ENCODE measurements at regions not wholly inside any gene's neighbourhood (a gene's known extent, or its start where the extent isn't known, plus 50 kb on each side); places are given as distances from the start of the nearest gene placed in this dataset.

GRCh38 chr7:110027385-110027784, 1063.5 kb upstream of the LRRN3 start:
- no peaks in the 10 kb centered on the region for H3K36me3 Mint-ChIP-seq
- ChIA-PET POLR2A (ENCODE audit: partially characterized antibody) (no interaction called here), CTCF (ENCODE audit: partially characterized antibody) (no interaction called here)
- no peak for DNase-seq
- no peaks in the 10 kb centered on the region for H3K36me3 ChIP-seq (ENCODE audit: insufficient read depth, low read length)
- no peak overlapping the region for H3K27ac Mint-ChIP-seq
- no peaks in the 10 kb centered on the region for H3K27me3 ChIP-seq (ENCODE audit: insufficient read depth, low read length)
- no peaks in the 10 kb centered on the region for H3K9me3 ChIP-seq (ENCODE audit: control insufficient read depth in 1 of 2, low read length in 2 of 2)
- H3K4me1 ChIP-seq (ENCODE audit: insufficient read depth, low read length) = no peaks in the 10 kb centered on the region
- H3K4me3 ChIP-seq (ENCODE audit: low read length in 2 of 2) = no peak overlapping the region
- H3K4me1 Mint-ChIP-seq = no peaks in the 10 kb centered on the region
- no peak overlapping the region for H3K4me3 Mint-ChIP-seq
- peaks cover 0 to 3% (median 0%) of the 10 kb centered on the region in 8 donors for H3K9me3 Mint-ChIP-seq
- intact Hi-C loops (cut with micrococcal nuclease) = no loop called here
- H3K27ac ChIP-seq (ENCODE audit: low read depth, low read length) = no peak overlapping the region
- no peaks in the 10 kb centered on the region for H3K27me3 Mint-ChIP-seq

GRCh38 chr7:110043519-110043918, 1047.4 kb upstream of the LRRN3 start:
- Mint-ChIP-seq H3K27me3 (no peaks in the 10 kb centered on the region), H3K9me3 (peaks cover 0 to 8% (median 0%) of the 10 kb centered on the region in 8 donors), H3K36me3 (no peaks in the 10 kb centered on the region), H3K4me3 (no peak overlapping the region), H3K4me1 (no peaks in the 10 kb centered on the region), H3K27ac (no peak overlapping the region)
- no peak overlapping the region for H3K4me3 ChIP-seq (ENCODE audit: low read length in 2 of 2)
- ChIA-PET CTCF (ENCODE audit: partially characterized antibody) (no interaction called here), POLR2A (ENCODE audit: partially characterized antibody) (no interaction called here)
- DNase-seq = no peak
- H3K4me1 ChIP-seq (ENCODE audit: insufficient read depth, low read length) = no peaks in the 10 kb centered on the region
- H3K36me3 ChIP-seq (ENCODE audit: insufficient read depth, low read length) = no peaks in the 10 kb centered on the region
- intact Hi-C loops (cut with micrococcal nuclease) = no loop called here
- H3K27ac ChIP-seq (ENCODE audit: low read depth, low read length) = no peak overlapping the region
- H3K9me3 ChIP-seq (ENCODE audit: control insufficient read depth in 1 of 2, low read length in 2 of 2) = no peaks in the 10 kb centered on the region
- no peaks in the 10 kb centered on the region for H3K27me3 ChIP-seq (ENCODE audit: insufficient read depth, low read length)

- CTCF ChIA-PET (ENCODE audit: partially characterized antibody) = no interaction called here
- POLR2A ChIA-PET (ENCODE audit: partially characterized antibody) = no interaction called here
- intact Hi-C loops (cut with micrococcal nuclease) = no loop called here
Measured at GRCh38 chr7:110050785-110051184, 1040.1 kb upstream of the LRRN3 start.

GRCh38 chr7:110051372-110051771, 1039.6 kb upstream of the LRRN3 start:
- no peaks in the 10 kb centered on the region for H3K4me1 Mint-ChIP-seq
- no peak for DNase-seq
- H3K36me3 Mint-ChIP-seq = no peaks in the 10 kb centered on the region
- Histone ChIP-seq H3K4me1 (ENCODE audit: insufficient read depth, low read length) (no peaks in the 10 kb centered on the region), H3K27me3 (ENCODE audit: insufficient read depth, low read length) (no peaks in the 10 kb centered on the region), H3K4me3 (ENCODE audit: low read length in 2 of 2) (no peak overlapping the region), H3K9me3 (ENCODE audit: control insufficient read depth in 1 of 2, low read length in 2 of 2) (no peaks in the 10 kb centered on the region), H3K36me3 (ENCODE audit: insufficient read depth, low read length) (no peaks in the 10 kb centered on the region), H3K27ac (ENCODE audit: low read depth, low read length) (no peak overlapping the region)
- ChIA-PET POLR2A (ENCODE audit: partially characterized antibody) (no interaction called here), CTCF (ENCODE audit: partially characterized antibody) (no interaction called here)
- no peak overlapping the region for H3K4me3 Mint-ChIP-seq
- H3K9me3 Mint-ChIP-seq = peaks cover 0 to 4% (median 0%) of the 10 kb centered on the region in 8 donors
- H3K27me3 Mint-ChIP-seq = peaks cover 0 to 2% of the 10 kb centered on the region in 2 donors
- intact Hi-C loops (cut with micrococcal nuclease) = no loop called here
- H3K27ac Mint-ChIP-seq = no peak overlapping the region

More at GRCh38 chr7:110050785-110051184, 1040.1 kb upstream of the LRRN3 start:
- H3K36me3 Mint-ChIP-seq = no peaks in the 10 kb centered on the region
- H3K9me3 Mint-ChIP-seq = peaks cover 0 to 4% (median 0%) of the 10 kb centered on the region in 8 donors
- no peak overlapping the region for H3K4me3 Mint-ChIP-seq
- Histone ChIP-seq H3K4me1 (ENCODE audit: insufficient read depth, low read length) (no peaks in the 10 kb centered on the region), H3K36me3 (ENCODE audit: insufficient read depth, low read length) (no peaks in the 10 kb centered on the region), H3K27ac (ENCODE audit: low read depth, low read length) (no peak overlapping the region), H3K4me3 (ENCODE audit: low read length in 2 of 2) (no peak overlapping the region), H3K9me3 (ENCODE audit: control insufficient read depth in 1 of 2, low read length in 2 of 2) (no peaks in the 10 kb centered on the region), H3K27me3 (ENCODE audit: insufficient read depth, low read length) (no peaks in the 10 kb centered on the region)
- H3K4me1 Mint-ChIP-seq = no peaks in the 10 kb centered on the region
- H3K27ac Mint-ChIP-seq = no peak overlapping the region
- H3K27me3 Mint-ChIP-seq = peaks cover 0 to 2% of the 10 kb centered on the region in 2 donors
- DNase-seq = no peak

GRCh38 chr7:110056331-110056730, 1034.6 kb upstream of the LRRN3 start:
- DNase-seq = no peak
- peaks cover 0 to 4% (median 0%) of the 10 kb centered on the region in 8 donors for H3K9me3 Mint-ChIP-seq
- H3K27me3 Mint-ChIP-seq = no peaks in the 10 kb centered on the region
- Histone ChIP-seq H3K9me3 (ENCODE audit: control insufficient read depth in 1 of 2, low read length in 2 of 2) (no peaks in the 10 kb centered on the region), H3K4me1 (ENCODE audit: insufficient read depth, low read length) (no peaks in the 10 kb centered on the region), H3K36me3 (ENCODE audit: insufficient read depth, low read length) (no peaks in the 10 kb centered on the region), H3K27me3 (ENCODE audit: insufficient read depth, low read length) (no peaks in the 10 kb centered on the region), H3K4me3 (ENCODE audit: low read length in 2 of 2) (no peak overlapping the region), H3K27ac (ENCODE audit: low read depth, low read length) (no peak overlapping the region)
- H3K36me3 Mint-ChIP-seq = no peaks in the 10 kb centered on the region
- H3K27ac Mint-ChIP-seq = no peak overlapping the region
- intact Hi-C loops (cut with micrococcal nuclease) = no loop called here
- POLR2A ChIA-PET (ENCODE audit: partially characterized antibody) = no interaction called here
- CTCF ChIA-PET (ENCODE audit: partially characterized antibody) = no interaction called here
- H3K4me3 Mint-ChIP-seq = no peak overlapping the region
- H3K4me1 Mint-ChIP-seq = no peaks in the 10 kb centered on the region

GRCh38 chr7:110058401-110058800, 1032.5 kb upstream of the LRRN3 start:
- Mint-ChIP-seq H3K4me1 (no peaks in the 10 kb centered on the region), H3K27me3 (no peaks in the 10 kb centered on the region), H3K36me3 (no peaks in the 10 kb centered on the region), H3K9me3 (peaks cover 0 to 4% (median 0%) of the 10 kb centered on the region in 8 donors), H3K27ac (no peak overlapping the region), H3K4me3 (no peak overlapping the region)
- Histone ChIP-seq H3K27ac (ENCODE audit: low read depth, low read length) (no peak overlapping the region), H3K4me1 (ENCODE audit: insufficient read depth, low read length) (no peaks in the 10 kb centered on the region), H3K4me3 (ENCODE audit: low read length in 2 of 2) (no peak overlapping the region), H3K27me3 (ENCODE audit: insufficient read depth, low read length) (no peaks in the 10 kb centered on the region), H3K9me3 (ENCODE audit: control insufficient read depth in 1 of 2, low read length in 2 of 2) (no peaks in the 10 kb centered on the region), H3K36me3 (ENCODE audit: insufficient read depth, low read length) (no peaks in the 10 kb centered on the region)
- ChIA-PET POLR2A (ENCODE audit: partially characterized antibody) (no interaction called here), CTCF (ENCODE audit: partially characterized antibody) (no interaction called here)
- DNase-seq = no peak
- intact Hi-C loops (cut with micrococcal nuclease) = no loop called here

GRCh38 chr7:110061387-110061786, 1029.5 kb upstream of the LRRN3 start:
- Histone ChIP-seq H3K4me1 (ENCODE audit: insufficient read depth, low read length) (no peaks in the 10 kb centered on the region), H3K27ac (ENCODE audit: low read depth, low read length) (no peak overlapping the region), H3K36me3 (ENCODE audit: insufficient read depth, low read length) (no peaks in the 10 kb centered on the region), H3K9me3 (ENCODE audit: control insufficient read depth in 1 of 2, low read length in 2 of 2) (no peaks in the 10 kb centered on the region), H3K27me3 (ENCODE audit: insufficient read depth, low read length) (no peaks in the 10 kb centered on the region), H3K4me3 (ENCODE audit: low read length in 2 of 2) (no peak overlapping the region)
- H3K9me3 Mint-ChIP-seq = no peaks in the 10 kb centered on the region
- no peak for DNase-seq
- H3K36me3 Mint-ChIP-seq = no peaks in the 10 kb centered on the region
- no peaks in the 10 kb centered on the region for H3K4me1 Mint-ChIP-seq
- H3K27me3 Mint-ChIP-seq = no peaks in the 10 kb centered on the region
- ChIA-PET POLR2A (ENCODE audit: partially characterized antibody) (no interaction called here), CTCF (ENCODE audit: partially characterized antibody) (no interaction called here)
- intact Hi-C loops (cut with micrococcal nuclease) = no loop called here
- H3K27ac Mint-ChIP-seq = no peak overlapping the region
- no peak overlapping the region for H3K4me3 Mint-ChIP-seq

- H3K9me3 ChIP-seq (ENCODE audit: control insufficient read depth in 1 of 2, low read length in 2 of 2) = no peaks in the 10 kb centered on the region
- intact Hi-C loops (cut with micrococcal nuclease) = no loop called here
- ChIA-PET POLR2A (ENCODE audit: partially characterized antibody) (no interaction called here), CTCF (ENCODE audit: partially characterized antibody) (no interaction called here)
- no peak overlapping the region for H3K27ac Mint-ChIP-seq
- H3K4me1 ChIP-seq (ENCODE audit: insufficient read depth, low read length) = no peaks in the 10 kb centered on the region
- H3K36me3 Mint-ChIP-seq = no peaks in the 10 kb centered on the region
- no peak for DNase-seq
- H3K4me3 ChIP-seq (ENCODE audit: low read length in 2 of 2) = no peak overlapping the region
- peaks cover 0 to 5% (median 0%) of the 10 kb centered on the region in 8 donors for H3K9me3 Mint-ChIP-seq
- no peaks in the 10 kb centered on the region for H3K27me3 Mint-ChIP-seq
- no peak overlapping the region for H3K27ac ChIP-seq (ENCODE audit: low read depth, low read length)
- no peaks in the 10 kb centered on the region for H3K27me3 ChIP-seq (ENCODE audit: insufficient read depth, low read length)
- H3K4me3 Mint-ChIP-seq = no peak overlapping the region
- no peaks in the 10 kb centered on the region for H3K36me3 ChIP-seq (ENCODE audit: insufficient read depth, low read length)
- H3K4me1 Mint-ChIP-seq = no peaks in the 10 kb centered on the region
Measured at GRCh38 chr7:110065121-110065520, 1025.8 kb upstream of the LRRN3 start.
